ENCODE measurements at regions not wholly inside any gene's neighbourhood (a gene's known extent, or its start where the extent isn't known, plus 50 kb on each side); places are given as distances from the start of the nearest gene placed in this dataset.

DNA sequence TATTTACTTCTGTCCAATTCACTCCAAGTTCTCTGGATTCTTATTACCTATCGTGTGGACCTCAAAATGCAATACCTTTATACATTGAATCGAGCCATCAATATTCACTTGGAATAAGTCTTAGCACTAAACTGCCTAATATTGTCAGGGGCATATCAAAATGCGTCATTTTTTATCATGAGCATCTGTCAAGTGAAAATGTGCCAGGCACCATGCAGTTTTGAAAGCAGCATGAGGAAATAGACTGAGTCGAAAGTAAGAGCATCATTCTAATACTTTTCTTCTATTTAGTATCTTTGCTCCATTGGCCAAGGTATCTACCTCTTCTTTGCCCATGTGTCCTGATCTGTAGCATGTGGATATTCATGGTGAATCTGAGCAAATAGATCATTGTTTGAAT, 1193.4 kb downstream of the CDH11 start:
- TF ChIP-seq SMC3 (IDR thresholded peaks at IDR 0.05; ENCODE audit: borderline replicate concordance, low read length), result no peak
- no peak for TF ChIP-seq ESRRA (IDR thresholded peaks at IDR 0.05; ENCODE audit: low read length)
- TF ChIP-seq, protein P1, sequence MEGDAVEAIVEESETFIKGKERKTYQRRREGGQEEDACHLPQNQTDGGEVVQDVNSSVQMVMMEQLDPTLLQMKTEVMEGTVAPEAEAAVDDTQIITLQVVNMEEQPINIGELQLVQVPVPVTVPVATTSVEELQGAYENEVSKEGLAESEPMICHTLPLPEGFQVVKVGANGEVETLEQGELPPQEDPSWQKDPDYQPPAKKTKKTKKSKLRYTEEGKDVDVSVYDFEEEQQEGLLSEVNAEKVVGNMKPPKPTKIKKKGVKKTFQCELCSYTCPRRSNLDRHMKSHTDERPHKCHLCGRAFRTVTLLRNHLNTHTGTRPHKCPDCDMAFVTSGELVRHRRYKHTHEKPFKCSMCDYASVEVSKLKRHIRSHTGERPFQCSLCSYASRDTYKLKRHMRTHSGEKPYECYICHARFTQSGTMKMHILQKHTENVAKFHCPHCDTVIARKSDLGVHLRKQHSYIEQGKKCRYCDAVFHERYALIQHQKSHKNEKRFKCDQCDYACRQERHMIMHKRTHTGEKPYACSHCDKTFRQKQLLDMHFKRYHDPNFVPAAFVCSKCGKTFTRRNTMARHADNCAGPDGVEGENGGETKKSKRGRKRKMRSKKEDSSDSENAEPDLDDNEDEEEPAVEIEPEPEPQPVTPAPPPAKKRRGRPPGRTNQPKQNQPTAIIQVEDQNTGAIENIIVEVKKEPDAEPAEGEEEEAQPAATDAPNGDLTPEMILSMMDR (IDR thresholded peaks at IDR 0.05 in 2 of 3, conservative IDR thresholded peaks at IDR 0.05 in 1 of 3; ENCODE audit: control insufficient read depth in 2 of 3, extremely low read depth in 1 of 3, insufficient read depth in 1 of 3, low read depth in 3 of 3, low read length in 3 of 3), result no peak
- no peak for TF ChIP-seq RB1 (IDR thresholded peaks at IDR 0.05; ENCODE audit: borderline replicate concordance)
- TF ChIP-seq SPI1 (IDR thresholded peaks at IDR 0.05; ENCODE audit: borderline replicate concordance, insufficient read depth, low read depth, low read length), result no peak
- no peak for TF ChIP-seq MTA3 (IDR thresholded peaks at IDR 0.05; ENCODE audit: borderline replicate concordance, low read length)
